T-helper 2 cell treated with Interferon-gamma antibody and Interleukin-4, amounts not matched to agents 5 μg/mL and 100 μg/mL, for 36 hours (primary cell): ENCODE measurements at regions not wholly inside any gene's neighbourhood (a gene's known extent, or its start where the extent isn't known, plus 50 kb on each side); places are given as distances from the start of the nearest gene placed in this dataset.
"Not testable (repeated sequence)": the region's sequence is repeated elsewhere in the genome, so short reads cannot be mapped to it uniquely, and the experiment has no call there.

ENCODE experiments used
- DNase-seq: peaks from one replicate; pipeline ENCODE4 v3.0.0; 2021; ENCODE audit warnings: low spot score
- H3K27ac Mint-ChIP-seq: one replicate; pipeline ENCODE4 v1.8.0; 2021; ENCODE audit warnings: mild to moderate bottlenecking, mixed read lengths
- H3K27me3 Mint-ChIP-seq: one replicate; pipeline ENCODE4 v1.8.0; 2021; ENCODE audit warnings: low read depth, mixed read lengths
- H3K36me3 Mint-ChIP-seq: one replicate; pipeline ENCODE4 v1.8.0; 2021; ENCODE audit warnings: low read depth, mixed read lengths
- H3K4me1 Mint-ChIP-seq: one replicate; pipeline ENCODE4 v1.8.0; 2021; ENCODE audit warnings: low read depth, mixed read lengths
- H3K4me3 Mint-ChIP-seq: one replicate; pipeline ENCODE4 v1.8.0; 2022; ENCODE audit warnings: mild to moderate bottlenecking, moderate library complexity, mixed read lengths
- H3K9me3 Mint-ChIP-seq: one replicate; pipeline ENCODE4 v1.8.0; 2021; ENCODE audit warnings: mixed read lengths

- Mint-ChIP-seq H3K27me3 (no peaks in the 10 kb centered on the region), H3K9me3 (peaks cover 55% of the 10 kb centered on the region), H3K4me1 (no peaks in the 10 kb centered on the region), H3K36me3 (no peaks in the 10 kb centered on the region), H3K4me3 (no peak overlapping the region), H3K27ac (no peak overlapping the region)
- DNase-seq: no peak
Measured at GRCh38 chr14:83912032-83912642, 1617.8 kb upstream of the FLRT2 start.

- Mint-ChIP-seq H3K36me3 (no peaks in the 10 kb centered on the region), H3K4me1 (no peaks in the 10 kb centered on the region), H3K27ac (no peak overlapping the region), H3K27me3 (no peaks in the 10 kb centered on the region), H3K9me3 (peaks cover 53% of the 10 kb centered on the region), H3K4me3 (no peak overlapping the region)
- DNase-seq: no peak
Measured at GRCh38 chr14:83913476-83913875, 1616.5 kb upstream of the FLRT2 start.

GRCh38 chr14:83918546-83918945 lies 1611.4 kb upstream of the FLRT2 start:
- DNase-seq: no peak
- Mint-ChIP-seq H3K4me3 (no peak overlapping the region), H3K36me3 (no peaks in the 10 kb centered on the region), H3K9me3 (peaks cover 35% of the 10 kb centered on the region), H3K27ac (no peak overlapping the region), H3K27me3 (no peaks in the 10 kb centered on the region), H3K4me1 (no peaks in the 10 kb centered on the region)

GRCh38 chr14:83919675-83920074 lies 1610.3 kb upstream of the FLRT2 start:
- not testable (repeated sequence) for H3K4me3 Mint-ChIP-seq, H3K27me3 Mint-ChIP-seq, DNase-seq, H3K36me3 Mint-ChIP-seq, H3K27ac Mint-ChIP-seq, H3K4me1 Mint-ChIP-seq
- peaks cover 31% of the 10 kb centered on the region for H3K9me3 Mint-ChIP-seq

GRCh38 chr14:83923842-83924241 lies 1606.1 kb upstream of the FLRT2 start:
- DNase-seq: no peak
- no peaks in the 10 kb centered on the region for H3K27me3 Mint-ChIP-seq

GRCh38 chr14:83924259-83924658 lies 1605.7 kb upstream of the FLRT2 start:
- no peaks in the 10 kb centered on the region for H3K36me3 Mint-ChIP-seq
- H3K4me3 Mint-ChIP-seq: no peak overlapping the region
- H3K27ac Mint-ChIP-seq: no peak overlapping the region
- no peaks in the 10 kb centered on the region for H3K27me3 Mint-ChIP-seq
- DNase-seq: no peak
- H3K9me3 Mint-ChIP-seq: peaks cover 29% of the 10 kb centered on the region
- H3K4me1 Mint-ChIP-seq: no peaks in the 10 kb centered on the region

More at GRCh38 chr14:83923842-83924241, 1606.1 kb upstream of the FLRT2 start:
- Mint-ChIP-seq H3K27ac (no peak overlapping the region), H3K36me3 (no peaks in the 10 kb centered on the region), H3K4me1 (no peaks in the 10 kb centered on the region), H3K4me3 (no peak overlapping the region), H3K9me3 (peaks cover 28% of the 10 kb centered on the region)

- Mint-ChIP-seq H3K36me3 (no peaks in the 10 kb centered on the region), H3K27ac (no peak overlapping the region), H3K4me1 (no peaks in the 10 kb centered on the region), H3K9me3 (peaks cover 53% of the 10 kb centered on the region), H3K4me3 (no peak overlapping the region), H3K27me3 (no peaks in the 10 kb centered on the region)
- DNase-seq: no peak
Measured at GRCh38 chr14:83940253-83940652, 1589.7 kb upstream of the FLRT2 start.

- DNase-seq: no peak
- H3K4me3 Mint-ChIP-seq: no peak overlapping the region
- H3K27me3 Mint-ChIP-seq: no peaks in the 10 kb centered on the region
- no peak overlapping the region for H3K27ac Mint-ChIP-seq
- peaks cover 41% of the 10 kb centered on the region for H3K9me3 Mint-ChIP-seq
- H3K4me1 Mint-ChIP-seq: no peaks in the 10 kb centered on the region
- no peaks in the 10 kb centered on the region for H3K36me3 Mint-ChIP-seq
Measured at GRCh38 chr14:83958359-83958758, 1571.6 kb upstream of the FLRT2 start.

GRCh38 chr14:83960832-83961512 lies 1569.0 kb upstream of the FLRT2 start:
- no peaks in the 10 kb centered on the region for H3K36me3 Mint-ChIP-seq

GRCh38 chr14:83969998-83970397 lies 1559.9 kb upstream of the FLRT2 start:
- H3K27me3 Mint-ChIP-seq: no peaks in the 10 kb centered on the region
- H3K27ac Mint-ChIP-seq: no peak overlapping the region
- no peak for DNase-seq
- H3K4me1 Mint-ChIP-seq: no peaks in the 10 kb centered on the region
- H3K4me3 Mint-ChIP-seq: no peak overlapping the region
- H3K36me3 Mint-ChIP-seq: no peaks in the 10 kb centered on the region
- peaks cover 50% of the 10 kb centered on the region for H3K9me3 Mint-ChIP-seq

More at GRCh38 chr14:83960832-83961512, 1569.0 kb upstream of the FLRT2 start:
- Mint-ChIP-seq H3K27me3 (no peaks in the 10 kb centered on the region), H3K4me3 (no peak overlapping the region), H3K4me1 (no peaks in the 10 kb centered on the region), H3K27ac (no peak overlapping the region), H3K9me3 (peaks cover 40% of the 10 kb centered on the region)
- no peak for DNase-seq

- no peaks in the 10 kb centered on the region for H3K27me3 Mint-ChIP-seq
- H3K36me3 Mint-ChIP-seq: no peaks in the 10 kb centered on the region
- DNase-seq: no peak
- no peaks in the 10 kb centered on the region for H3K4me1 Mint-ChIP-seq
- H3K27ac Mint-ChIP-seq: no peak overlapping the region
- H3K4me3 Mint-ChIP-seq: no peak overlapping the region
- H3K9me3 Mint-ChIP-seq: peaks cover 41% of the 10 kb centered on the region
Measured at GRCh38 chr14:83972631-83973030, 1557.3 kb upstream of the FLRT2 start.

GRCh38 chr14:83974647-83975163 lies 1555.2 kb upstream of the FLRT2 start:
- no peaks in the 10 kb centered on the region for H3K4me1 Mint-ChIP-seq
- DNase-seq: no peak
- H3K36me3 Mint-ChIP-seq: no peaks in the 10 kb centered on the region
- H3K27me3 Mint-ChIP-seq: no peaks in the 10 kb centered on the region
- peaks cover 36% of the 10 kb centered on the region for H3K9me3 Mint-ChIP-seq
- no peak overlapping the region for H3K4me3 Mint-ChIP-seq
- no peak overlapping the region for H3K27ac Mint-ChIP-seq

GRCh38 chr14:83975435-83975834 lies 1554.5 kb upstream of the FLRT2 start:
- Mint-ChIP-seq H3K4me1 (no peaks in the 10 kb centered on the region), H3K4me3 (no peak overlapping the region), H3K36me3 (no peaks in the 10 kb centered on the region), H3K27ac (no peak overlapping the region), H3K27me3 (no peaks in the 10 kb centered on the region), H3K9me3 (peaks cover 36% of the 10 kb centered on the region)
- DNase-seq: no peak

GRCh38 chr14:83975841-83976770 lies 1553.8 kb upstream of the FLRT2 start:
- Mint-ChIP-seq H3K36me3 (no peaks in the 10 kb centered on the region), H3K27ac (no peak overlapping the region), H3K4me3 (no peak overlapping the region), H3K27me3 (no peaks in the 10 kb centered on the region), H3K9me3 (peaks cover 34% of the 10 kb centered on the region), H3K4me1 (no peaks in the 10 kb centered on the region)
- no peak for DNase-seq
